Fibroblast of pulmonary artery (primary cell): ENCODE measurements at regions not wholly inside any gene's neighbourhood (a gene's known extent, or its start where the extent isn't known, plus 50 kb on each side); places are given as distances from the start of the nearest gene placed in this dataset.

Experiments used
- DNase-seq: peaks from one replicate; pipeline ENCODE4 v3.0.0-alpha.2; 2010; ENCODE audit warnings: low read depth
- H3K4me3 ChIP-seq: replicated peaks from 2 replicates; pipeline ENCODE4 v1.5.1; 2011; ENCODE audit warnings: low read depth, mild to moderate bottlenecking, control low read depth, low read length, moderate library complexity
- TF ChIP-seq, protein P1 (sequence below): IDR thresholded peaks from 2 replicates; pipeline ENCODE4 v1.5.1; 2011; ENCODE audit warnings: mild to moderate bottlenecking, control low read depth, low read length, inconsistent platforms; ENCODE audit errors: missing control alignments

DNA sequence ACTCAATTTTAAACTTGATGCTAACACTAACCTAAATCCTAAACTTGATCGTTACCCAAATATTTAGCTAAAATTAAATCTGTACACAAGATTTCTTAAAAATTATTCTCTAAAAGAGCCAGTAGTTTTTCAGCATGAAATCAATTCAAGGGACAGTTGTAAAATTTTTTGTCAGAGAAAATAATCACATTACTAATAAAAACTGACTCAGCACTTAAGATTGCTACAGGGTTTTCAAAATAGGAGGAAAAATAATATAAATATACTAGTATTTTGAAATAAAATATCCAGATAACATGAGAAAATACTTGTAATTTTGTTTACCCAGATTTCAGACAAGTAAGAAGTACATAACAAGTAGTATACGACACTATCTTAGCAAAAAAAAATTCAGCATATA is 1268.1 kb upstream of the USP15 start:
- TF ChIP-seq, protein P1, sequence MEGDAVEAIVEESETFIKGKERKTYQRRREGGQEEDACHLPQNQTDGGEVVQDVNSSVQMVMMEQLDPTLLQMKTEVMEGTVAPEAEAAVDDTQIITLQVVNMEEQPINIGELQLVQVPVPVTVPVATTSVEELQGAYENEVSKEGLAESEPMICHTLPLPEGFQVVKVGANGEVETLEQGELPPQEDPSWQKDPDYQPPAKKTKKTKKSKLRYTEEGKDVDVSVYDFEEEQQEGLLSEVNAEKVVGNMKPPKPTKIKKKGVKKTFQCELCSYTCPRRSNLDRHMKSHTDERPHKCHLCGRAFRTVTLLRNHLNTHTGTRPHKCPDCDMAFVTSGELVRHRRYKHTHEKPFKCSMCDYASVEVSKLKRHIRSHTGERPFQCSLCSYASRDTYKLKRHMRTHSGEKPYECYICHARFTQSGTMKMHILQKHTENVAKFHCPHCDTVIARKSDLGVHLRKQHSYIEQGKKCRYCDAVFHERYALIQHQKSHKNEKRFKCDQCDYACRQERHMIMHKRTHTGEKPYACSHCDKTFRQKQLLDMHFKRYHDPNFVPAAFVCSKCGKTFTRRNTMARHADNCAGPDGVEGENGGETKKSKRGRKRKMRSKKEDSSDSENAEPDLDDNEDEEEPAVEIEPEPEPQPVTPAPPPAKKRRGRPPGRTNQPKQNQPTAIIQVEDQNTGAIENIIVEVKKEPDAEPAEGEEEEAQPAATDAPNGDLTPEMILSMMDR, result no peak
- no peak overlapping the region for H3K4me3 ChIP-seq

DNA sequence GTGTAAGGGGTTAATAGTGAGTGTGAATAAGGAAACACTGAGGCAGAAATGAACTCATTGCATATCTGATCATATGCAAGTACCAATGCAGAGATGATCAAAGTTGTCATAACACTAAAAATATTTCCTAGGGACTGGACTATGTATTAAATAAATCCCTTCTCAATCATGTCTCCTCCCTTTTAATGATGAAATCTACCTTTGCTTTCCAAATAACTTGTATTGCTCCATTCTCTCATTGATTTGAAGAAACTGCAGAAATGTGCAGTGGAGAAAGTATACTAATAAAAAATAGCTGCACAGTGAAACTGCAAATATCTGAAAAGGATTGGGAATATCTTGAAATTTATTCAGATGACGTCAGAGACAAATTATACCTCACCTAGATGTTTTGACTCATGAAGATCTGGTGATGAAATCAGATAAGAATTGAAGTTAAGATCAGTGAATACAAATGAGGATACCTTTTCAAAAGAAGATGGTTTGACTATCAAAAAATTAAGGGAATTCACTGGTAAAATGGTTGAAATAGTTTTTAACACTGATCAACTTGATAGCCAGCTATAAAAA is 1264.9 kb upstream of the USP15 start:
- no peak for DNase-seq
- TF ChIP-seq, protein P1, result no peak
- H3K4me3 ChIP-seq, result no peak overlapping the region

More for the DNA sequence above, 1268.1 kb upstream of the USP15 start:
- no peak for DNase-seq

DNA sequence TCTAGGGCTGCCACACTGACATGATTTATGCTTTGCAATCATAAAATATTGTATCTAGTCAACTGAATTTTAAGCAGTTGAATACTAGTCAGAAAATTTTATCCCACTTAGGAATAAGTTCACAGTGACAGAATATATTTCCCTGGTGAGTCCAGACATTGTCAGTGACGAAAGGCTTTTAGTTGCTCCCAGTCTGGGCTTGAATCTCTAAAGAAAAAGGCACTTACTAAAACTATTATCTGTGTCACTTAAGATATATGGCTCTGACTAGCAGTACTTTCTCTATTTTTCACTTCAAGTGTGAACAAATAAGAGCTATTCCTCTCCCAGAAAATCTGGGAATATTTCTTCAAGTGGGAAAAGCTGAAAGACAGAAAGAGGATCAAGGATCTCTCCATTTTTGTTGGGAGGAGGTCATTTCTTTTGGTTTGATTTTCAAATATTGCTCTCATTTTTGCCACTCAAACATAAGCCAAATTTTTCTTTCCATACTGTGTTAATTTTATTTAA is 1262.3 kb upstream of the USP15 start:
- no peak overlapping the region for H3K4me3 ChIP-seq
- DNase-seq, result no peak
- TF ChIP-seq, protein P1, result no peak

DNA sequence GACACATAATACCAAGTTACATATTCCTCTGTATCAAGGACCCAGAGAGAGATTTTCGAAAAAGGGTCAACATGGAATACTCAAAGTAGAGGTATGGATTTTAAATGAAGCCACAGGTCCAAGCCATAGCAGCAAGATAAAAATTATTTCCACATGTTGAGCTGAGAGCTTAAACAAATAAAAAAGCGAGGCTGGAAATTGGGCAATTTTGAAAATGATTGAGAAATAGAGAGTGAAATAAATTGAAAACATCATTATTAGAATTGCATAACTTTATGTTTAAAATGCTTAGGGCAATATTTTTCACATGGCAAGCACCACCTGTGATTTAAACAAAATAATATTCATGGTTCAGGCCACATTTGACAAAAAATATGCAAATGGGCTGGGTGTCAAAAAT is 1251.0 kb upstream of the USP15 start:
- TF ChIP-seq, protein P1, result no peak
- no peak overlapping the region for H3K4me3 ChIP-seq
- DNase-seq, result no peak

DNA sequence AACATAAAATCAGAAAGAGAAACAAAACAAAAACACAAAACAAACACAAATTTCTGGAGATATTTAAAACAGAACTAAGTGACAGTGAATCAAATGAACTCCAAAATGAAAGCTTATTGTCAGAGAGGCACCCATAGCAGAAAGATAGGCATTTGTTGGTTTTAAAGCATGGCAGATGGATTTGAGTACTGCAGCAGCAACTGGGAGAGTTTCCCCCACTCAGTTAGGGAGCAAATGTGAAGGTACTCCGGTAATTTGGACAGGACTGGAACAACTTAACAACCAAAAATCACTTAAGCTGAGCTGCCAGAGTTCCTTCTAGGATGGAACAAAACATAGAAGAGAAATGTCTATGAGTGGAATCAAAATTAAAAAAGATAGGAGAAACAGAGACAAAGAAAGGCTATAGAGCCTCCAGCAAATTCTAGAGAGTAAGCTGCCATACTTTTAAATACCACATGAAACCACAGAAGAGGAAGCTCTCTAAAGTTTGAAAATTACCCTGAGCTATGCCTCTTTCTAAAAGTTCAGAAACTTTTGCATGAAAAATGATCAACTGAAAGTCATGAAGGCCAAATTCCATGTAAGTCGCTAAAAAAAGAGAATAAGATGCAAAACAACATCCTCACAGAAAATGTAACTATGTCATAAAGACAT is 1248.3 kb upstream of the USP15 start:
- no peak overlapping the region for H3K4me3 ChIP-seq
- DNase-seq, result no peak
- TF ChIP-seq, protein P1, result no peak

DNA sequence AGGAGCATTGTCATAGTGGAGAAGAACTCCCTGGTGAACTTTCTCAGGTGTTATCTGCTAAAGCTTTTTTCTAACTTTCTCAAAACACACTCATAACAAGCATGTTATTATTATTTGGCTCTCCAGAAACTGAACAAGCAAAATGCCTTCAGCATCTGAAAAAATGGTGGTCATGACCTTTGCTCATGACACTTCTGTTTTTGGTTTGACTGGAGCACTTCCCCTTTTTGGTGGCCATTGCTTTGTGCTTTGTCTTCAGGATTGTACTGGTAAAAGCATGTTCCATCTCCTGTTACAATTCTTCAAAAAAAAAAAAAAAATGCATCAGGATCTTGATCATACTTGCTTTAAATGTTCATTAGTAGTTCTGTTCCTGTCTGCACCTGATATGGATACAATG is 1241.6 kb upstream of the USP15 start:
- H3K4me3 ChIP-seq, result no peak overlapping the region
- no peak for DNase-seq
- TF ChIP-seq, protein P1, result no peak

DNA sequence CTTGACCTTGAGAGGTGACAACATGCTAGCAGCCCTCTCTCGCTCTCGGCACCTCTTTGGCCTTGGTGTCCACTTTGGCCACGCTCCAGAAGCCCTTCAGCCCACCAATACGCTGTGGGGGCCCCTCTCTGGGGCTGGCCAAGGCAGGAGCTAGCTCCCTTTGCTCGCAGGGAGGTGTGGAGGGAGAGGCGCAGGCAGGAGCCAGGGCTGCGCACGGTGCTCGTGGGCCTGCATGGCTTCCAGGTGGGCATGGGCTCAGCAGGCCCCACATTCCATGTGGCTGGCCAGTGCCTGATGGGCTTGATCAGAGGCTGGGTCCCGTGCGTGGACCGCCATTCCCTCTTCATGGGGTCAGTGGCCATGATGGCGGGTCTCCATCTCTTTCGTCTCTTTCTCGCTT is 1237.0 kb upstream of the USP15 start:
- no peak overlapping the region for H3K4me3 ChIP-seq
- TF ChIP-seq, protein P1, result no peak
- DNase-seq, result no peak
